Activated CD8-positive, alpha-beta memory T cell treated with anti-CD3 and anti-CD28 coated beads for 24 hours (primary cell): ENCODE measurements at regions not wholly inside any gene's neighbourhood (a gene's known extent, or its start where the extent isn't known, plus 50 kb on each side); places are given as distances from the start of the nearest gene placed in this dataset.

Experiments used
- DNase-seq: peaks from one replicate; pipeline ENCODE4 v3.0.0-alpha.2; 2020

DNA sequence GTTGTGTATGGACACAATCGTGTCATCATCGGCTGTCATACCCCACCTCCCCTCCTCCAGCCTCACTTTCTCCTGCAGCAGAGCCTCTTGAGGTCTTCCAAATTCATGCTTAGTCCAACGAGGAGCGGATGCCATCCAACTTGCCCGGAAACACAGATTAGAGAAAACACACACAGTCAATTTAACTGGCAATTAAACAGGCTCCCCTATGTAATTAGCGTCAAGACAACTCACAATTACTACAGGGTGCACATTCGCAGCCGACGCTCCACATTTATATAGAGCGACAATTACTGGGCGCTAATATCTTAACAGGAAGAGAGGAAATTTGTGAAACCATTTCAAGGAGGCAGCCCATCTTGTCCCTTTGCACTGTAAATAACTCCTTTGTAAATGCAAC, 86.0 kb upstream of the ZNF618 start:
- no peak for DNase-seq

DNA sequence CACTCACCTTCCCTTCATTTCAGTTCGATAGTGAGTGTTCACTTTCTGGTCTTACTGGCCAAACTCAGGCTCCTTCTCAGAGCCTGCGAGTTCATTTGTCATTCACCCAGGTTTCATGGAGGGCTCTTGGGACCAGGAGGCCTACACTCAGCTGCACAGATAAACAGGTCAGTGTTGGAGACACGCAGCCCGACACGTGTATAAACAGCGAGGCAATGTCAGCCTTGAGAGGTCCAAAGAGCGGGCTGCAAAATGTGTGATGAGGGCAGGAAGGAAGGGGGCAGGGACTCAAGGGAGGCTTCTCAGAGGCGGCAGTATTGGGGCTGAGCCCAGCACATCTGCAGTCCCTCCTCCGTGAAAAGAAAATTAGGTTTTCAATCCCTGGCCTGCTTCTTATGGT, 82.6 kb upstream of the ZNF618 start:
- DNase-seq = no peak

DNA sequence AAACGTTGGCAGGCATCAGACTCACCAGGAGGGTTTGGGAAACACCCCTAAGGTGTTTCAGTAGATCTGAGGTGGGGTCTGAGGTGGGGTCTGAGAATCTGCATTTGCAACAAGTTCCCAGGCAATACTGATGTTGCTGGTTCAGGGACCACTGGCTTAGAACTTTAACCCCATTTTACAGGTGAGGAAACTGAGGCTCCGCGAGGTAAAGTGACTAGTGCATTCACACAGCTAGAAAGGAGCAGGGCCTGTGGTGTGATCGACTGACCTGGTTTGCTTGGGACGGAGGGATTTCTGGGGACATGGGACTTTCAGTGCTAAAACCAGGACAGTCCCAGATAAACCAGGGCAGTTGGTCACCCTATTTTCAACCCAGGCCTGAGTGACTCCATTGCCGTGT, 81.4 kb upstream of the ZNF618 start:
- no peak for DNase-seq

DNA sequence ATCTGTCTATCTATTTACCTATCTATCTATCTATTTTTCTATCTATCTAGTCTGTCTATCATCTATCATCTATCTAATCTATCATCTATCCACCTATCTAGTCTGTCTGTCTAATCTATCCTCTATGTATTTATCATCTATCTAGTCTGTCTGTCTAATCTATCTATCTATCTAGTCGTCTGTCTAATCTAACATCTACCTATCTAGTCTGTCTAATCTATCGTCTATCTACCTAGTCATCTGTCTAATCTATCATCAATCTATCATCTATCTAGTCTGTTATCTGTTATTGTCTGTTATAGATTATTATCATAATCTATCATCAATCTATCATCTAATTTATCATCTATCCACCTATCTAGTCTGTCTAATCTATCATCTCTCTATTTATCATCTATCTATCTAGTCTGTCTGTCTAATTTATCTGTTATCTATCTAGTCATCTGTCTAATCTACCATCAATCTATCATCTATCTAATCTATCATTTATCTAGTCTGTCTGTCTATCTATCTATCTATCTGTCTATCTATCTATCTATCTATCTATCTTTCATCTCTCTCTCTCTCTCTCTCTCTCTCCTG, 80.2 kb upstream of the ZNF618 start:
- no peak for DNase-seq

DNA sequence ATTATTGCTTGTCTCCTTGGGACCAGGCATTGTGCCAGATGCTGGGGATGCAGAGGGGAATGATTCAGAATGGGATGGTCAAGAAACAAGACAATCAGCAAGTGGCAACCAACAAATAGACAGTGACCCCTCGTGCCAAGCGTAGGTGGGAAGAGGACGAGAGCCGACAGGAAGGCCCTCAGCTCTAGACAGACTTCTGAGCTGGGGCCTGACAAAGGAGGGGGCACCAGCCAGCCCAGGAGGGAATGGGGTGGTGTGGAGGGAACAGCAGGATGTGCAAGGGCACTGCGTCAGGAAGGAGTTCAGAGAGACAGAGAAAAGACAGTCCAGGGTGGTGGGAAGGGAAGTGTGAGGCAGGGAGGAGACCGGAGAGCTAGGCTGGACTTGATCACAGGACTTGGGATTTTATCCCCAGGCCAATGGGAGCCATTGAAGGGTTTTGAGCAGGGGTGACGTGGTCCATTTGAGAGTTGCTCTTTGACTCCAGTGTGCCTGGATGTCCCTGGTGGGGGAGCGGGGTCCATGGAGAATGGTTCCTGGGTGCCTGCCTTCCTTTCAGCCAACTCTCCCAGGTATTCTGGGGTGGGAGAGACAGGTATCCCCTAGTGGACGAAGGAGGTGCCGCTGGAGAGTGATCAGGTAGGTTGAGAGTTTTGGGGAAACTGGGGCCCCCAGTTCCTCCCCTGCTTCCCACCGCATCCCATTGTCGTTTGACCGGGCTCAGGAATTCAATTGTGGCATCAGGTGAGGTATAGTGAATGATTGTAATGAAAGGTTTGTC, 79.3 kb upstream of the ZNF618 start:
- DNase-seq = no peak

DNA sequence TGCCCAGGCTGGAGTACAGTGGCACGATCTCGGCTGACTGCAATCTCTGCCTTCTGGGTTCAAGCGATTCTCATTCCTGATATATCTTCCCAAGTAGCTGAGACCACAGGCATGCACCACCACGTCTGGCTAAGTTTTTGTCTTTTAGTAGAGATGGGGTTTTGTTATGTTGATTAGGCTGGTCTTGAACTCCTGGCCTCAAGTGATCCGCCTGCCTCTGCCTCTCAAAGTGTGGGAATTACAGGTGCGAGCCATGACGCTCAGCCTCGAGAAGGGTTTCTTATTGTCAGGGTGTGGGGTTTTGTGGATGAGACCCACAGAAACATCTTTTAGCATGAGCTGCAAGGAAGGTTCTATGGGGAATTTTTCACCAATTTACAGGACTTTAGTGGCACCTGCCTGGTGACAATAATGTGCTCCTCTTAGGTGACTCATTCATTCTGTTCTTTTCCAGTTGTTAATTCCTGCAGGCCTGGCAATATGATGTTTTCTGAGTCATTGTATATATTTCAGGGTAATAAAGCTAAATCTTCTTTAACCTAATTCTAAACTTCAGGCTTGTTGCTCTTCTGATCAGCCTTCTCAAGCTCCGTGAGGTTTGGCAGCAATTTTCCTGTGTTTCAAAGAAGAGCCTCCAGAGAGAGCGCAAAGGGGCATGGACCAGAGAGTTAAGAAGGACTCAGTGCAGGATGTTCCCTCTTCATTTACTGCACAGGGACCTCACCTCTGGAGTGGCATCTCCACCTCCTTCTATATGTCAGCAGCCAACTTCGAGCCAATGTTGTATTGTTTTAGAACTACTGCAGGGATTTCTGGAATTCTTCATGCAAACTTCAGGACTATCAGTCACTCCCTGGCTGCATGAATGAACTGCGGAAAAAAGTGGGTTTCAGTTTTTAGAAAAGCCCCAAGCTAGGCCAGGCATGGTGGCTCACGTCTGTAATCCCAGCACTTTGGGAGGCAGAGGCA, 77.8 kb upstream of the ZNF618 start:
- no peak for DNase-seq

DNA sequence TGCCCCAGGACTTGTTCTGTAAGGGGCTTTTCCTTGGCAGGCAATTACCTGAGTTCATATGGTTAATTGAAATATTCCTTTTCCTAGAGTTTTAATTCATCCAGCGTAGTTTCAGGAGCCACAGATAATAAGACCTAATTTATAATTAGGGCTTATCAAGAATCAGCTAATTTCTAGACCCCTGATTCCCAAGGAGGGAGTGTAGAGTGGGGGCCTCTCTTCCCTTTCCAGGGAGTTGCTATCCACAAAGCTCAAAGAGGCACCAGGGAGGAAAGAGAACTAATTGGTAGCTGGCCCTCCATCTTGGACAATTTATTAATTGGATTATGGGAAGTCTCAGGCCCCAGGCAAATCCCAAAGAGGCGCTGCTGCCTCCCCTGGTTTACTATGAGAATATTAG, 75.8 kb upstream of the ZNF618 start:
- no peak for DNase-seq

DNA sequence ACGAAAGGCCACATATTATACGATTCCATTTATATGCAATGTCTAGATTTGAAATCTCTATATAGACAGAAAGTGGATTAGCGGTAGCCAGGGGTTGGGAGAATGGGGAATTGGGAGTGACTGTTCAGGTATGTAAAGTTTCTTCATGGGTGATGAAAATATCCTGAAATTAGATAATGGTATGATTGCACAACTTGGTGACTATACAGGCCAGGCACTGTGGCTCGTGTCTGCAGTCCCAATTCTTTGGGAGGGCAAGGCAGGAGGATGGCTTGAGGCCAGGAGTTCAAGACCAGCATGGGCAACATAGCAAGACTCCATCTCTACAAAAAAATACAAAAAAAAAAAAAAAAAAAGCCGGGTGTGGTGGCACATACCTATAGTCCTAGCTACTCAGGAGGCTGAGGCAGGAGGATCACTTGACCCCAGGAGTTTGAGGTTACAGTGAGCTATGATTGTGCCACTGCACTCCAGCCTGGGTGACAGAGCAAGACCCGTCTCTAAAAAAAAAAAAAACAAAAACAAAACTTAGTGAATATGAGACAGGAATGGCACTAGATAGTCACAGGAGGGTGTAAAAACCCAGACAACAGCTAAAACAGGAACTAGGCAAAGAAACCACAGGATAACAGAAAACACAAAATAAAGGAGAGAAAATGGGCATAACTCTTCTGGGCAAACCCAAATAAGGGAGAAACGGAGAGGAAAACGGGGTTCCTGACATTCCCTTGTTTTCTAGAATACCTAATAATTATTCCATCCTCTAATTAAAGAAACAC, 72.1 kb upstream of the ZNF618 start:
- DNase-seq = no peak

DNA sequence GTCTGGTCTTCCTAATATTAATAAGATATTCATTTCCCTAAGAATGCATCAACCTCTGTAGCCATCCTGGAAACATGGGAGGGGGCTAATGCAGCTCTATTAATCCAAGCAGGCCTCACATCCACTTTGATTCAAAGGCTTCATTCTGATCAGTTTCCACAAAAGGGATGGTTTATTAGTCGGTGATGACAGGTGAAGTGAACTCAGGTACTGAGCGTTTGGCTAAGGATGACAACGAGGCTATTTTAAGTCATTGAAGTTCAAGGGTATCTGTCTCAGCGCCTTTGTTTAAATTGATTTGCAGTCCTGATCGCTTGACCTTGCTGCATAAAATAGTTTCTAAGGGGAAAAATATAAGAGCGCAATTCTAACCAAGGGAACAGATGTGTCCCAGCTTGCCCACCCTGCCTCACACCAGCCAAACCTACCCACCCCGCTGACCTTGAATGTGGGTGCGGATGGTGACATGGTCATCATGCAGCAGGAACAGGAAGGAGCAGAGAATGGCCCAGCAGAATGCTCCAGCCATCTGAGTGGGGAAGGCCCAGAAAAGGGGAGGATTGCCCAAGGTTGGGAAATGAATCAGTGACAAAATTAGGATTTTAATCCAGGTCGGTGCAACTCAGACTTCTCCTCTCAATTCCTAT, 70.5 kb upstream of the ZNF618 start:
- no peak for DNase-seq

DNA sequence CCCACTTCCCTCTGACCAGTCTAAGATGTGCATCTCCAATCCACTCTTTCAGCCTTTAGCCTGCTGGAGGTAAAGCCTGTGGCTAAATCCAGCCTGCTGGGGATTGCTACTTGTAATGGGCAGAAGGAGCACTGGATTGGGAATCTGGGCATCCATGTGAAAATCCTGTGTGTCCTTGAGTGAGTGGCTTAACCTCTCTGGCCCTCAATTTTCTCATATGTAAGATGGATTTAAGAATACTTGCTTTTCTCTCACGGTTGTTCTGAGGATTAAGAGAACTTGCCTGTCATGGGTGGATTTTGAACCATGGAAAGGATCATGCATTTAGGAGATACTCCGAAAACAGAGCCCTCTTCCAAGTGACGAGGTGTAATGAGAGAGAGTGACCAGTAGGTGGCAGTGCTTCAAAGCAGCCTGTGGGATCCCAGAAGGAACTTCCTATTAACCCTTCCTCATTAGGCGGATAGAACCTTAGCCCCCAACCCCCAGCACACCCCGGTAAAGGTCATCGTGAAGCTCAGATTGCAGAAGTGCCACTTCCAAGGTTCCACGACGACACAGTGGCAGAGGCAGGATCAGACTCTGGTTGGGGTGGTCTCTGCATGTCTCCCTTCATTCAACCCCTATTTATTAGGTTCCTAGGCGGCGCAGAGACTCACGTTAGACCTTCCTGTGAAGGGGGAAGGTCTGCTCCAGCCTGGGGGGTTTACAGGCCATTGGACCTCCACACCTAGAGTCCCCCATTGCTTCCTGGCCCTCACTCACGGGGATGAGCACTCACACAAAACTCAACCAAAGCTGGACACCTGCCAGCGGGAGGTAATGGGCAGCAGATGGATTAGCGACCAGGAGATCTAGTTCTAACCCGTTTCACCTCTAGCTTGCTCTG, 68.7 kb upstream of the ZNF618 start:
- DNase-seq = peak; percentile 66

DNA sequence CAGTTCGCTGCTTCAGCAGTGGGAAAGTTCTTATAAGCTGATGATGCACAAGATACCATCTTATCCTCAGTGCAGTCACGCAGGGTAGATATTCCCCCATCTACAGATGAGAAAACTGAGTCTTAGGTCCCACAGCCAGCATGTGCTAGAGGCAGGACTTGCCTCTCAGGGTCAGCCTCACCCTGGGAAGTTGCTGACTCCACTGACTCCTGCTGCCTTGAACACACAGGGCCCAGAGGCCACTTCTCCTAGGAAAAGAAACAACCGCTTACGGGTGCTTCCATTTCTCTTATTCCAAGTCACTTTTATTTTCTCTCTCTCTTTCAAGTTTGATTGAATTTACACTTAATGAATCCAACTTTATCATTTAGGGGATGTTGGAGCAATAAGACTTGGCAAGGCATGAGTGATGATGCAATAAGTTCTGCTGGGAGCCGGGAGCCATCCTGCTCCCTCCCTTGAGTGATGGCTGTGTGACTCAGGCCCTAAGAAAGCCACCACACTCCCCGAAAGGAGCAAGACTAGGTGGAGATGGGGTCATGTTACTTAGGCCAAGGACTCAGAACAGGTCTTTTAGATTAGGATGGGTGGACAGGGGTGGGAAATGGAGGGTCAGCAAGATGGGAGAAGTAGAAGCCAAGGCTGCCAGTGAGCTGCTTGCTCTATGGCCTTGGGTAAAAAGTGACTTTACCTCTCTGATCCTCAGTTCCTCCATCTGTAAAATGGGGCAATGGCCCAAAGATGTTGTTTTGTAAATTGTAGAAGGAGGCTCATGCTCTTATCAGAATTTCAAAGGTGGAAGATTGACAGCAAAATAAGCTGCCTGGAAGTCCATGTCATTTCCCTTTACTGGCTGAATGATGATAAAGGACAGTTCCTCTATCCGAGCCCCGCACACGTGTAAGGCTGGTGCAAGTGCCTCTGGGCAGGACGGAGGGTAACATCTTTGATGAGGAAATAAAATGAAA, 67.4 kb upstream of the ZNF618 start:
- DNase-seq = no peak

DNA sequence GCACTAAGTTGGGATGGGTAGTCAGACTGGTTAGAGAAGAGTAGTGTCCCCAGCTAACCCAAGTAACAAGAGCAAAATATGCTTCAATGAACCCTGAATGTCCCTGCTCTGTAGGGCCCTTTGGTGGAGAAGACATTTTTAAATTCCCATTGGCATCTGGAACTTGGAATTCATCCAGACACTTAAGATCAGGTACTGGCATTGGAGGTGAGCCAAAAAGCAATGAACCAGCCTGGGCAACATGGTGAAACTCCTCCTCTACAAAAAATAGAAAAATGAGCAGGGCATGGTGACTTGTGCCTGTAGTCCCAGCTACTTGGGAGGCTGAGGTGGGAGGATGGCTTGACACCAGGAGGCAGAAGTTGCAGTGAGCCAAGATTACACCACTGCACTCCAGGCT, 58.9 kb upstream of the ZNF618 start:
- DNase-seq = no peak

DNA sequence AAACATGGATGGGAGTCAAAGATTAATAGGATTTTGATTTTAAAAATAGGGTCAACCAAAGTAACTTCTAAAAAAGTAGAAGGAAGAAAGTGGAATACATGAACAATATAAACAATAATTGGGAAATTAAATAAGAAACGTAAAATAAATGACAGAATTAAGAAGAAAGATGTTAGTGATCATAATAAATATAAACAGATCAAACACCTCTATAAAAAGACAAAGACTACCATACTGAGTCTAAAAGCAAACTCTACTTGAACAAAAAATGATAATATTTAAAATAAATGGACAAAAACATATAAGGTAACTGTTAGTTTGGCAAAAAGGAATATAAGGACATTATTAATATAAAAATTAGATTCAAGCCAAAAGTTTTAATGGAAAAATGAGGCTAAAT, 57.7 kb upstream of the ZNF618 start:
- no peak for DNase-seq

DNA sequence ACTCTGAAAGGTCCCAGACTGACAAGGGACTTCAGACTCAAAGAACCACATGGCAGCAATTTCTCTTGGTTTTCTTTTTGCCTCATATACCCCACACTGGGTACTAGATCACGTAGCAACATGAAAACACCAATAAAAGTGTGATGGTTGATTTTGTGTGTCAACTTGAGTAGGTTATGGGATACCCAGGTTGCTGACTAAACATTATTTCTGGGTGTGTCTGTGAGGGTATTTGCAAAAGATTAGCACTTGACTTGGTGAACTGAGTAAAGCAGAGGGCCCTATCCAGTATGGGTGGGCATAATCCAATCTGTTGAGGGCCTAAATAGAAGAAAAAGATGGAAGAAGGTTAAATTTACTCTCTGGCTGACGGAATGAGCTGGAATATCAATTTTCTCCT, 53.8 kb upstream of the ZNF618 start:
- no peak for DNase-seq

DNA sequence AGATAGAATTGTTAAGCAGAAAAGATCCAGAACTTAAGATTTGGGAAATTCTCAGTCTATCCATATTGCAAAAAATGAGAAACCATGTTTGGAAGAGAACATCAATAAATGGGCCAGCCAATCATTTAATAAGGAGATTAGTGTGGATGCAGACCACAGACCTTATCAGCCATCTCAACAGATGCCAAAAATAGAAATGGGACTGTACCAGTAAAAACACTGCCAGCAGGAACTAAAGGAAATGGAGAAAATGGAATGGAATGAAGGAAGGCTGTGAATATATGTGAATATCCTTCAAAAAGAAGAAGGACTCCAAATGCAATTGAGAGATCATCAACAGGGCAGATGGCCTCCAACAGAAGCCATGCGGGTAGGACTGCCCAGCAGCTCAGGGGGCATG, 52.7 kb upstream of the ZNF618 start:
- DNase-seq = no peak
